ENCODE measurements at regions not wholly inside any gene's neighbourhood (a gene's known extent, or its start where the extent isn't known, plus 50 kb on each side); places are given as distances from the start of the nearest gene placed in this dataset.
A peak's percentile ranks its signal among the peaks of the same experiment; 100 is the strongest.

- DNase-seq: no peak
- no peak overlapping the region for H3K4me3 ChIP-seq
- no peaks in the 10 kb centered on the region for H3K36me3 ChIP-seq
- no peaks in the 10 kb centered on the region for H3K4me1 ChIP-seq
- no peak overlapping the region for H3K27ac ChIP-seq
- H3K27me3 ChIP-seq: no peaks in the 10 kb centered on the region
- no peaks in the 10 kb centered on the region for H3K9me3 ChIP-seq (replicated peaks)
Observed at GRCh38 chr5:61840361-61840760, 465.6 kb upstream of the KIF2A start.

GRCh38 chr5:61842840-61843239 is 463.2 kb upstream of the KIF2A start:
- Histone ChIP-seq H3K27ac (no peak overlapping the region), H3K9me3 (replicated peaks) (no peaks in the 10 kb centered on the region), H3K36me3 (no peaks in the 10 kb centered on the region), H3K27me3 (no peaks in the 10 kb centered on the region), H3K4me1 (no peaks in the 10 kb centered on the region), H3K4me3 (no peak overlapping the region)
- DNase-seq: no peak

- Histone ChIP-seq H3K4me1 (no peaks in the 10 kb centered on the region), H3K36me3 (no peaks in the 10 kb centered on the region), H3K27ac (no peak overlapping the region), H3K4me3 (no peak overlapping the region), H3K27me3 (no peaks in the 10 kb centered on the region), H3K9me3 (replicated peaks) (no peaks in the 10 kb centered on the region)
- DNase-seq: no peak
Observed at GRCh38 chr5:61850696-61851095, 455.3 kb upstream of the KIF2A start.

- Histone ChIP-seq H3K4me3 (no peak overlapping the region), H3K27ac (no peak overlapping the region), H3K27me3 (no peaks in the 10 kb centered on the region), H3K36me3 (no peaks in the 10 kb centered on the region), H3K9me3 (replicated peaks) (no peaks in the 10 kb centered on the region), H3K4me1 (no peaks in the 10 kb centered on the region)
- DNase-seq: no peak
Observed at GRCh38 chr5:61854531-61854930, 451.5 kb upstream of the KIF2A start.

GRCh38 chr5:61860978-61861377 is 445.0 kb upstream of the KIF2A start:
- no peak for DNase-seq
- H3K27me3 ChIP-seq: no peaks in the 10 kb centered on the region
- no peaks in the 10 kb centered on the region for H3K9me3 ChIP-seq (replicated peaks)
- H3K4me1 ChIP-seq: no peaks in the 10 kb centered on the region
- H3K36me3 ChIP-seq: no peaks in the 10 kb centered on the region
- no peak overlapping the region for H3K27ac ChIP-seq
- no peak overlapping the region for H3K4me3 ChIP-seq

- Histone ChIP-seq H3K9me3 (replicated peaks) (no peaks in the 10 kb centered on the region), H3K27me3 (no peaks in the 10 kb centered on the region), H3K4me3 (no peak overlapping the region), H3K4me1 (no peaks in the 10 kb centered on the region), H3K36me3 (no peaks in the 10 kb centered on the region), H3K27ac (no peak overlapping the region)
- DNase-seq: peak; percentile 5 to 27
Observed at GRCh38 chr5:61866930-61867329, 439.1 kb upstream of the KIF2A start.

GRCh38 chr5:61869333-61869732 is 436.7 kb upstream of the KIF2A start:
- no peak for DNase-seq
- no peak overlapping the region for H3K27ac ChIP-seq
- no peak overlapping the region for H3K4me3 ChIP-seq
- H3K9me3 ChIP-seq (replicated peaks): no peaks in the 10 kb centered on the region
- H3K36me3 ChIP-seq: no peaks in the 10 kb centered on the region
- H3K4me1 ChIP-seq: no peaks in the 10 kb centered on the region
- no peaks in the 10 kb centered on the region for H3K27me3 ChIP-seq

GRCh38 chr5:61878471-61878870 is 427.5 kb upstream of the KIF2A start:
- no peaks in the 10 kb centered on the region for H3K4me1 ChIP-seq
- H3K4me3 ChIP-seq: no peak overlapping the region
- no peaks in the 10 kb centered on the region for H3K27me3 ChIP-seq
- no peak overlapping the region for H3K27ac ChIP-seq
- no peaks in the 10 kb centered on the region for H3K9me3 ChIP-seq (replicated peaks)
- DNase-seq: no peak
- no peaks in the 10 kb centered on the region for H3K36me3 ChIP-seq

GRCh38 chr5:61881821-61882487 is 424.1 kb upstream of the KIF2A start:
- Histone ChIP-seq H3K4me3 (no peak overlapping the region), H3K9me3 (replicated peaks) (no peaks in the 10 kb centered on the region), H3K36me3 (no peaks in the 10 kb centered on the region), H3K27ac (no peak overlapping the region), H3K27me3 (no peaks in the 10 kb centered on the region), H3K4me1 (no peaks in the 10 kb centered on the region)
- no peak for DNase-seq

- Histone ChIP-seq H3K27ac (no peak overlapping the region), H3K27me3 (no peaks in the 10 kb centered on the region), H3K4me1 (no peaks in the 10 kb centered on the region), H3K36me3 (no peaks in the 10 kb centered on the region), H3K4me3 (no peak overlapping the region), H3K9me3 (replicated peaks) (no peaks in the 10 kb centered on the region)
- DNase-seq: no peak
Observed at GRCh38 chr5:61882901-61883500, 423.0 kb upstream of the KIF2A start.

- no peak overlapping the region for H3K4me3 ChIP-seq
- no peak for DNase-seq
- no peak overlapping the region for H3K27ac ChIP-seq
- no peaks in the 10 kb centered on the region for H3K4me1 ChIP-seq
- no peaks in the 10 kb centered on the region for H3K36me3 ChIP-seq
- H3K9me3 ChIP-seq (replicated peaks): no peaks in the 10 kb centered on the region
- H3K27me3 ChIP-seq: no peaks in the 10 kb centered on the region
Observed at GRCh38 chr5:61884252-61884855, 421.7 kb upstream of the KIF2A start.

GRCh38 chr5:61886214-61886613 is 419.8 kb upstream of the KIF2A start:
- Histone ChIP-seq H3K4me1 (no peaks in the 10 kb centered on the region), H3K9me3 (replicated peaks) (no peaks in the 10 kb centered on the region), H3K4me3 (no peak overlapping the region), H3K27me3 (no peaks in the 10 kb centered on the region), H3K27ac (no peak overlapping the region), H3K36me3 (no peaks in the 10 kb centered on the region)
- no peak for DNase-seq

- H3K36me3 ChIP-seq: no peaks in the 10 kb centered on the region
- H3K27ac ChIP-seq: no peak overlapping the region
- H3K27me3 ChIP-seq: no peaks in the 10 kb centered on the region
- no peaks in the 10 kb centered on the region for H3K4me1 ChIP-seq
- DNase-seq: no peak
- H3K4me3 ChIP-seq: no peak overlapping the region
- H3K9me3 ChIP-seq (replicated peaks): no peaks in the 10 kb centered on the region
Observed at GRCh38 chr5:61887271-61887670, 418.7 kb upstream of the KIF2A start.

GRCh38 chr5:61894046-61894445 is 412.0 kb upstream of the KIF2A start:
- Histone ChIP-seq H3K4me1 (no peaks in the 10 kb centered on the region), H3K27me3 (no peaks in the 10 kb centered on the region), H3K9me3 (replicated peaks) (no peaks in the 10 kb centered on the region; the same call in 1 of the 2 replicates), H3K27ac (no peak overlapping the region), H3K4me3 (no peak overlapping the region), H3K36me3 (no peaks in the 10 kb centered on the region)
- no peak for DNase-seq

GRCh38 chr5:61896811-61897210 is 409.2 kb upstream of the KIF2A start:
- H3K4me1 ChIP-seq: no peaks in the 10 kb centered on the region
- no peak for DNase-seq
- no peaks in the 10 kb centered on the region for H3K27me3 ChIP-seq
- no peak overlapping the region for H3K4me3 ChIP-seq
- H3K9me3 ChIP-seq (replicated peaks): no peaks in the 10 kb centered on the region; the same call in 1 of the 2 replicates
- no peaks in the 10 kb centered on the region for H3K36me3 ChIP-seq
- no peak overlapping the region for H3K27ac ChIP-seq

GRCh38 chr5:61897251-61897650 is 408.8 kb upstream of the KIF2A start:
- Histone ChIP-seq H3K27ac (no peak overlapping the region), H3K27me3 (no peaks in the 10 kb centered on the region), H3K9me3 (replicated peaks) (no peaks in the 10 kb centered on the region; the same call in 1 of the 2 replicates), H3K4me3 (no peak overlapping the region), H3K36me3 (no peaks in the 10 kb centered on the region), H3K4me1 (no peaks in the 10 kb centered on the region)
- DNase-seq: no peak
